ENCODE measurements at regions not wholly inside any gene's neighbourhood (a gene's known extent, or its start where the extent isn't known, plus 50 kb on each side); places are given as distances from the start of the nearest gene placed in this dataset.

DNA sequence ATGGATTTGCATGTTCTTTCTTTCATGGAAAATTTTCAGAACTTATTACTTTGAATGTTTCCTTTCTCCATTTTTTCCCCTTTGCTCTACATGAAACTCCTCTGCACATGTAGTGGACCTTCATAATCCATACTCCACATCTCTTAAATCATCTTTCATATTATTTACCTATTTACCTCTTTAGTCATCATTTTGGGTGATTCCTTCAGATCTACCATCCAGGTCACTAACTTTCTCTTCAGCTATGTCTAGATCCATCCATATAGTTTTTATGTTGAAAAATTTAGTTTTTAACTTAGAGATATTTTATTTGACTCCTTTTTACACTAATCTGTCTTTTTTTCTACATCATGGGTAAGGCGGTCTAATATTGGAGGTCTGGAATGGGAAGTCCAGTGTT is 586.6 kb downstream of the NR2F1-AS1 start:
- no peak overlapping the region for H3K27ac ChIP-seq (ENCODE audit: low read depth, low read length)
- no peak for DNase-seq (ENCODE audit: insufficient read length, low spot score, missing footprints)

GRCh38 chr5:92992073-92992472 is 588.9 kb downstream of the NR2F1-AS1 start:
- Histone ChIP-seq H3K27ac (ENCODE audit: low read depth, low read length) (no peak overlapping the region), H3K9me3 (ENCODE audit: low read depth, low read length) (peaks cover 2% of the 10 kb centered on the region), H3K36me3 (ENCODE audit: insufficient read depth, low read length) (no peaks in the 10 kb centered on the region), H3K4me1 (ENCODE audit: insufficient read depth, low read length) (peaks cover 5% of the 10 kb centered on the region), H2AFZ (ENCODE audit: low read length) (no peak overlapping the region), H3K79me2 (ENCODE audit: insufficient read depth, low read length) (no peaks in the 10 kb centered on the region), H3K27me3 (ENCODE audit: insufficient read depth, low read length) (no peaks in the 10 kb centered on the region), H3K4me3 (ENCODE audit: insufficient read depth, low read length) (no peak overlapping the region), H3K4me2 (ENCODE audit: insufficient read depth, low read length) (no peak overlapping the region), H4K20me1 (ENCODE audit: insufficient read depth, low read length) (no peaks in the 10 kb centered on the region)
- TF ChIP-seq, protein P1, sequence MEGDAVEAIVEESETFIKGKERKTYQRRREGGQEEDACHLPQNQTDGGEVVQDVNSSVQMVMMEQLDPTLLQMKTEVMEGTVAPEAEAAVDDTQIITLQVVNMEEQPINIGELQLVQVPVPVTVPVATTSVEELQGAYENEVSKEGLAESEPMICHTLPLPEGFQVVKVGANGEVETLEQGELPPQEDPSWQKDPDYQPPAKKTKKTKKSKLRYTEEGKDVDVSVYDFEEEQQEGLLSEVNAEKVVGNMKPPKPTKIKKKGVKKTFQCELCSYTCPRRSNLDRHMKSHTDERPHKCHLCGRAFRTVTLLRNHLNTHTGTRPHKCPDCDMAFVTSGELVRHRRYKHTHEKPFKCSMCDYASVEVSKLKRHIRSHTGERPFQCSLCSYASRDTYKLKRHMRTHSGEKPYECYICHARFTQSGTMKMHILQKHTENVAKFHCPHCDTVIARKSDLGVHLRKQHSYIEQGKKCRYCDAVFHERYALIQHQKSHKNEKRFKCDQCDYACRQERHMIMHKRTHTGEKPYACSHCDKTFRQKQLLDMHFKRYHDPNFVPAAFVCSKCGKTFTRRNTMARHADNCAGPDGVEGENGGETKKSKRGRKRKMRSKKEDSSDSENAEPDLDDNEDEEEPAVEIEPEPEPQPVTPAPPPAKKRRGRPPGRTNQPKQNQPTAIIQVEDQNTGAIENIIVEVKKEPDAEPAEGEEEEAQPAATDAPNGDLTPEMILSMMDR (IDR thresholded peaks at IDR 0.05; ENCODE audit: extremely low read depth, low read depth, low read length): no peak
- DNase-seq (ENCODE audit: insufficient read length, low spot score, missing footprints): no peak

More for the DNA sequence above, 586.6 kb downstream of the NR2F1-AS1 start:
- TF ChIP-seq, protein P1 (IDR thresholded peaks at IDR 0.05; ENCODE audit: extremely low read depth, low read depth, low read length): no peak
- Histone ChIP-seq H3K9me3 (ENCODE audit: low read depth, low read length) (peaks cover 2% of the 10 kb centered on the region), H3K36me3 (ENCODE audit: insufficient read depth, low read length) (no peaks in the 10 kb centered on the region), H3K4me3 (ENCODE audit: insufficient read depth, low read length) (no peak overlapping the region), H3K4me2 (ENCODE audit: insufficient read depth, low read length) (no peak overlapping the region), H4K20me1 (ENCODE audit: insufficient read depth, low read length) (no peaks in the 10 kb centered on the region), H3K4me1 (ENCODE audit: insufficient read depth, low read length) (peaks cover 5% of the 10 kb centered on the region), H3K27me3 (ENCODE audit: insufficient read depth, low read length) (no peaks in the 10 kb centered on the region), H2AFZ (ENCODE audit: low read length) (no peak overlapping the region), H3K79me2 (ENCODE audit: insufficient read depth, low read length) (no peaks in the 10 kb centered on the region)

- no peak overlapping the region for H2AFZ ChIP-seq (ENCODE audit: low read length)
- H3K9me3 ChIP-seq (ENCODE audit: low read depth, low read length): peaks cover 2% of the 10 kb centered on the region
- no peak overlapping the region for H3K4me3 ChIP-seq (ENCODE audit: insufficient read depth, low read length)
- H3K27ac ChIP-seq (ENCODE audit: low read depth, low read length): no peak overlapping the region
- H4K20me1 ChIP-seq (ENCODE audit: insufficient read depth, low read length): no peaks in the 10 kb centered on the region
- DNase-seq (ENCODE audit: insufficient read length, low spot score, missing footprints): no peak
- H3K27me3 ChIP-seq (ENCODE audit: insufficient read depth, low read length): no peaks in the 10 kb centered on the region
- H3K79me2 ChIP-seq (ENCODE audit: insufficient read depth, low read length): no peaks in the 10 kb centered on the region
- H3K36me3 ChIP-seq (ENCODE audit: insufficient read depth, low read length): no peaks in the 10 kb centered on the region
- H3K4me1 ChIP-seq (ENCODE audit: insufficient read depth, low read length): peaks cover 5% of the 10 kb centered on the region
- TF ChIP-seq, protein P1 (IDR thresholded peaks at IDR 0.05; ENCODE audit: extremely low read depth, low read depth, low read length): no peak
- H3K4me2 ChIP-seq (ENCODE audit: insufficient read depth, low read length): no peak overlapping the region
Measured at GRCh38 chr5:92991581-92992067, 589.4 kb downstream of the NR2F1-AS1 start.

DNA sequence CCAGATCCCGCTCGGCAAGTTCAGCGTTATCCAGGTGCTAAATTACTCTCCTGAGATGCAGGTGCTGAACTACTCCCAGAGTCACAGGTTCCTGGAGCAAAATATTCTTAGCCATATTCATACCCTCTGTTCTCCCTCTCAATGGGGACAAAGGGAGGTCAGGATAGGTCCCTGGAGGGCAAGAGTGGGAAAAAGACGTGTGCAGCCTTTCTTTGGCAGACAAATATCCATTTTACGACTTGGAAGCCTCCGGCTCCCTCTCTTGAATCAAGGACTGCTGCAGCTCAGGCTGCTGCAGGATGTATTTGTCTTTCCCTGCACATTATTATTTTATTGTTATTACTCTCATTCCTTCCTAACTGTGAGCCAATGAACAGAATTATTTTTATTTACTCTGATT is 590.2 kb downstream of the NR2F1-AS1 start:
- TF ChIP-seq, protein P1 (IDR thresholded peaks at IDR 0.05; ENCODE audit: extremely low read depth, low read depth, low read length): no peak
- Histone ChIP-seq H2AFZ (ENCODE audit: low read length) (no peak overlapping the region), H3K27ac (ENCODE audit: low read depth, low read length) (no peak overlapping the region), H4K20me1 (ENCODE audit: insufficient read depth, low read length) (no peaks in the 10 kb centered on the region), H3K79me2 (ENCODE audit: insufficient read depth, low read length) (no peaks in the 10 kb centered on the region), H3K9me3 (ENCODE audit: low read depth, low read length) (peaks cover 2% of the 10 kb centered on the region), H3K4me1 (ENCODE audit: insufficient read depth, low read length) (peaks cover 5% of the 10 kb centered on the region), H3K4me2 (ENCODE audit: insufficient read depth, low read length) (no peak overlapping the region), H3K27me3 (ENCODE audit: insufficient read depth, low read length) (no peaks in the 10 kb centered on the region), H3K4me3 (ENCODE audit: insufficient read depth, low read length) (no peak overlapping the region), H3K36me3 (ENCODE audit: insufficient read depth, low read length) (no peaks in the 10 kb centered on the region)
- no peak for DNase-seq (ENCODE audit: insufficient read length, low spot score, missing footprints)
